HG03521 (cell line): ENCODE measurements at regions not wholly inside any gene's neighbourhood (a gene's known extent, or its start where the extent isn't known, plus 50 kb on each side); places are given as distances from the start of the nearest gene placed in this dataset.

Experiments used
- ATAC-seq: cut with Tn5 transposase; IDR thresholded peaks from one replicate; pipeline ENCODE4 v1.9.1; 2021; ENCODE audit warnings: mild to moderate bottlenecking, moderate library complexity; ENCODE audit not compliant: unreplicated experiment

DNA sequence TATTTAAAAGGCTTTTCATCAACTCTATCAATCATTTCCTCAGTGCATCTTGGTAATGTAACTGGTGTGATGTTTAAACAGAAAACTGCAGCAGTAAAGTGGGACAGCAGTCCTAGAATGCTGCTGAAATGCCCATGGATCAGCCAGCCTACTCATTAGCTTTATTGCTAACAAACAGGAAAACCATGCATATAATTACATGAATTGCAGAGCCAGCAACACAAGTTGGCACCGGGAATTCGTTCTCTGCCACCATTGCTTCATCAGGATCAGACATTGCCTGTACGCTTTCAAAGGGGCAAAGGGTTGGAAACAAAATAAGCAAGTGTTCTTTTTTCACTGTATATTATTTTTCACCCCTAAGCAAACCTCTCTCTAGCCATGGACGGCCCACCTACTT is 276.2 kb upstream of the LRRC7 start:
- no peak for ATAC-seq

DNA sequence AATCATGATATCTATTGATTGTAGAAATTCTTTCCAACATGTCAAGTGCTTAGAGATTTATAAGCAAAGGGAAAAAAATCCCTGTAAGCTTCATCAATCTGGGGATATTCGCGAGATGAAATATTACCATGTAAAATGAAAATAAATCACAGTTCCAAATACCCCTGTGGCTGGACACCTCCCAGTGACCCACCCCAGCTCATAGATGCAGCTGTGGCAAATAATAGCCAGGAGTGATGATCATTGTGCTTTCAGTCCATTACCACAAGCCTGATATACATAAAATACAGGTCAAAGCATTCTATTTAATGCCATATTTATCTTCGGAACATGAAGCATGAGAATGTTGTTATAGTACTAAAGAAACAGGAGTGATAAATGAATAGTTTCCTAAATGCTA is 274.9 kb upstream of the LRRC7 start:
- no peak for ATAC-seq

DNA sequence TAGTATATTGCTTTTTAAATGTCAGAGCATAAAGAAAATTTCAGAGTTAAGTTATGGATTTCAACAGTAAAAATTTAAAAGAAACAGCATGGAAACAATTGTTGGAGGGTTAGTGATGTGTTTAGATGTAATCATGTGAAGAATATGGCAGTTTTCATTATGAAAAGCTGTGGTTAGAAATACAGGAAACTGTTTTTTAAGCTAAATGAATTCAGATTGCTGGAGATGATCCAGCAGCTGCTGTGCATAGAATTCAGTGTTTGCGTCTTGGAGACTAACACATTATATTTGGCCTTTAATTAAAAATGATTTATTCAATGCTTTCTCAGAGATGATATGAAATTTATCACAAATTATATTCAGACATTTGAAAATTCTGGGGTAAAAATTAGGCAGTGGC is 273.6 kb upstream of the LRRC7 start:
- ATAC-seq, result no peak

DNA sequence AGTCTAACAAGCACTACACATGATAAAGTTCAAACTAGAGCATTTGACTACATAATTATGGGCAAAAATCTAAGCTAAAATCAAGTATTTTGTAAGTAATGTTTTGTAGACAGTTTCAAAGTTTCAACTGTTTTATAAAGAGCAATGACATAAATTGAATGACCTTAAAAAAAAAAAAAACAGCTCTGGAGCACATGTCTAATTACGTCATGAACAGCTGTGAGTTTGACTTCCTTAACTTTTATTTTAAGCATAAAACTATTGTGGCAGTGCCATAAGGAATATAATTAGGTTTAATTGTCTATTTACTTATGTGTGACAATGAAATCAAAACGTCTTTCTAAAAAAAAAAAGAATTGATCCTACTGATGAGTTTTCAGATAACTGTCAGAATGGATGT is 272.5 kb upstream of the LRRC7 start:
- no peak for ATAC-seq

DNA sequence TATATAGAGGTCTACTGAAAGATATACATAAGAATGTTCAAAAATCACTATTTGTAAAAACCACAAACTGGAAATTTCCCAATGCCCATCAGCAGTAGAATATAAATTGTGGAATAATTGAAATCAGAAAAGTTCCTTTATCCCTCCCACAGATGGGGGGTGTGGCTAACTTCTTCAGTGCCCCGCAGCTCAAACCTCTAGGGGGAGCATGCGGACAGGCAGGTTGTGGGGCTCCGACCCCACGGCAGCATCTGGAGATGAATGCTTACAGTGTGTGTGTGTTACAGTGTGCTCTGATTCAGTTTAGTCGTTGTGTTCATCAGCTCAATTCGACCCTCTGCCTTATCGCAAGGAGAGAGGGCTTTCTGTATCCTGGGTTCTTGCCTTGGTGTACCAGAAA is 262.1 kb upstream of the LRRC7 start:
- ATAC-seq, result no peak

DNA sequence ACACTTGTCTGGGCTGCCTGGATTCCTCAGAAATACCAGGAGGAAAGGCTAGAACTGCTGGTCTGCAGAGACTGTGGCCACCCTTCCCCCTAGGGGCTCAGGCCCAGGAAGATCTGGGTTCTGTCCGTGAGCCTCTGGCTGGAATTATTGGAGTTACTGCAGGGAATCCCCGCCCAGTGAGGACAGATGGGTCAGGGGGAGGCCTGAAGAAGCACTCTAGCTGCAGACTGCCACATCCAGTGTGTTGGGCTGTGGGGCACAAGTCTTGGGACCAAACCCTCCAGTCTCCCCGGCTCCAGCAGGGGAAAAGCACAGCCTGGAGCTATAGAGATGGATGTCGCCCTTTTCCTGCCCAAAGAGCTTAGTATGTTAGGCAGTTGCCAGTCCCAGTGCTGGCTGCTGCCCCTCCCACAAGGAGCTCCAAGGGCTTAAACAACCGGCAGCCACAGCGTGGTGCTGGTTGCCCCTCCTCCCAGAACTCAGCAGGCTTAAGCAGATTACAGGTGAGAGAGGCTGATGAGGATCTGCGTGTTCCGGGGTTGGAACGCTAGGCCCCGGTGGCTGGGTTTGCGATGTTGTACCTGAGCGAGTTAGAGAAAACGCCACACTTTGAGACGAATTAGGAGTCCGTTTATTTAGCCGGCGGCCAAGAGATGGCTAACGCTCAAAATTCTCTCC is 255.5 kb upstream of the LRRC7 start:
- ATAC-seq, result no peak

DNA sequence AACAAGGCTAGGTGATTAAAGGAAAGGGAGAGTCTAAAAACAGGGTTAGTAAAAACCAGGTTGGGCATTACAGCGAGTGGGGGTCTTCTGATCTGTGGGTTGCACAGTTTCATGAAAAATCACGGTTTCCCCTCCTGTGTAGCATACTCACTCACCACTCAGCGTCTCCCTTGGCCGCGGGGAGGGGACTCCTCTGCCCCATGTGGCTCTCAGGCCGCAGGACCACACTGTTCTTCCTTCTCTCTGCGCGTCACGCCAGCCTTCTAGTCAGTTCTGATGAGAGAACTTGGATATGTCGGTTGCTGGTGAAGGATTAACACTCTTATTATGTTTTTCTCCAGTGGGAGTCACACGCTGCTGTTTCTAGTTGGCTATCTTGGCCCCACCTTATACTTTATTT is 254.6 kb upstream of the LRRC7 start:
- ATAC-seq, result no peak

DNA sequence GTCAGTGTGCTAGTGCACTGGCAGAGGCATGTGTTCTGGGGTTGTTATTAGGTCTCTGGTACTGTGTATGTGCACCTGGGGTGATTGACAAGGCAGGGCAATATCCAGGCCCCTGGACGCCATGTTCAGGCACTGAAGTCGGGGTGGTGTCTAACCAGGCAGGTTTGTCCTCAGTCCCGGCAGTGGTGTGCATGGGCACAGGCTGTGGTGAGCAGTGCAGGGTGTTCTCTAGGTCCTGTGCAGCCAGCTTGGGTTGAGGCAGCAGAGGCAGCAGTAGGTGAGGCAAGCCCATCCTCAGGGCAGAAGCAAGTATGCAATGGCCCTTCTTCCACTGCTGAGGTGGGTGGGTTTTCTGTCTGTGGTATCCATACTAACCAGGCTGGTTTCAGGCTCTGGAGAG is 252.3 kb upstream of the LRRC7 start:
- ATAC-seq, result no peak

DNA sequence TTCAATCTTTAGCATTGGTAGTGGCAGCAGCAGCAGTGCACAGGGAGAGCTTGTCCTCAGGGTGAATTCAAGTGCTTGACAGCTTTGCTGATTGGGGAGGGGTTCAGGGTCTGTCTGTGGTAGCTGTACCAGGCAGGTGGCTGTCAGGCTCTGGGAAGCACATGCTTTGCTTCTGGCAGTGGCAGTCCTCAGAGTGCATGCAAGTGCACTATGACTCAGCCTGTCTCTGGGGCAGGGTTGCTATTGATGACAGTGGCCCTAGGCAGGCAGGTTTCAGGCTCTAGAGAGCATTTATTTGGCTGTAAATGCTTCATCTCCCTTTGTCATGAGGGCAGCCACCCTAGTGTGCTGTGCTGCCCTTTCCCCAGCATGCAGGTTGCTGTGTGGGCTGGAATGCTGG is 251.9 kb upstream of the LRRC7 start:
- no peak for ATAC-seq

DNA sequence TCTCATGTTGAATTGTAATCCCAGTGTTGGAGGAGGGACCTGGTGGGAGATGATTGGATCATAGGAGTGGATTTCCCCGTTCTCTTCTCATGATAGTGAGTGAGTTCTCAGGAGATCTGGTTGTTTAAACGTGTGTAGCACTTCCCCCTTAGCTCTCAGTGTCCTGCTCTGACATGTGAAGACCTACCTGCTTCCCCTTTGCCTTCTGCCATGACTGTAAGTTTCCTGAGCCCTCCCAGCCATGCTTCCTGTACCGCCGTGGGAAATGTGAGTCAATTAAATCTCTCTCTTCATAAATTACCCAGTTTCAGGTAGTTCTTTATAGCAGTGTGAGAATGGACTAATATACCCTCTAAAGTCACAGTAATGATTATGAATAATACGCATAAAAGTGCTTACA is 248.4 kb upstream of the LRRC7 start:
- no peak for ATAC-seq

DNA sequence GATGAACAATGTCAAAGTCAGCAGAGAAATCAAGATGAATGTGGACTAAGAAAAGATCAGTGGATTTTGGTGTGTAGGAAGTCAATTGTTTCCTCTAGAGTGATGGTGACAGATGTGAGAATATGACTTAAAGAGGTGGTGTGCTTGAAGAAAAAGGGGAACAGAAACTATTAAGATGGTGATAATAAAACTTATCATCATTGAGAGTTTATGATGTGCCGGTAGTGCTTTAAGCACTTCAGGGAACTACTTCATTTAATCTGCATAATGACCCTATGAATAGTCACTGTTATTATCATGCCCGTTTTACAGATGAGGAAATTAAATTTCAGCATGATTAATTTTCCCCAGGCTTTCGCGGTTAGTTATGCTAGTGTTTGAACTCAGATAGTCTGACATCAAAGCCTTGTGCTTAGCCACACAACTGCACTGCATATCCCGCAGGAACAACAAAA is 246.9 kb upstream of the LRRC7 start:
- peak; percentile 50 for ATAC-seq

DNA sequence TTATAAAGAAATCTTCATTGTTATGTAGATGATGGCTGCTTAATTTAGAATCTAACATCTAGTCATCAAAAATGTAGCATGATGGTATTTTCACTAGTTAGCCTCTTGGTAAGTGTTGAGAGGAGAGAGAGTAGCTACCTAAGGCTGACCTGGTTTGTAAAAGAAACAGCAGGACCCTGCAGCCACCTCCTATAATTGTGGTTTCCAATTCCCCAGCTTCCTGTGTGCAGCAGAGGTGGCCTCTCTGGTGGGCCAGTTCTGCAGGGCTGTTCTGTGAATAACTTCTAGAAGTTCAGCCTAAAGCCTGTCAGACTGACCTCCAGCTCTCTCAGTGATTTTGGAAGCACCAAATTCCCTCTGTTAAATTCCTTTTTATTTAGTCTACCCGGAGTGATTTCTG is 246.4 kb upstream of the LRRC7 start:
- ATAC-seq, result no peak

DNA sequence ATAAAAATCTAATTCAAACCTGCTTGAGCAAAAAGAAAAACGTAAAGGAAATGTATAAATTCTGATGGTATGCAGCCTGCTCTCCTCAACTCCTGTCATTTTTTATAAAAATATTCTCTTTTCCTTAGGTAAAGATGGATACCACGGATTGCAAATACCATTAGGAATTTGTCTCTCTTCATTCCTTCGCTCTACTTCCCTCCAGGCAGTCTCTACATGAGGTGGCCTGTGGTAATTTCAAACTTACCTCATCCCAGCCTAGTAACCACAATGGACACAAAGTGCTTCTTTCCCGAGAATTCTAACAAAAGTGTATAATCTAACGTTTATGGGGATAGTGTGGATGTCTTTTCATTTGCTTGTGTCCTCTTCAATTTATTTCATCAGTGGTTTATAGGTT is 239.5 kb upstream of the LRRC7 start:
- no peak for ATAC-seq

DNA sequence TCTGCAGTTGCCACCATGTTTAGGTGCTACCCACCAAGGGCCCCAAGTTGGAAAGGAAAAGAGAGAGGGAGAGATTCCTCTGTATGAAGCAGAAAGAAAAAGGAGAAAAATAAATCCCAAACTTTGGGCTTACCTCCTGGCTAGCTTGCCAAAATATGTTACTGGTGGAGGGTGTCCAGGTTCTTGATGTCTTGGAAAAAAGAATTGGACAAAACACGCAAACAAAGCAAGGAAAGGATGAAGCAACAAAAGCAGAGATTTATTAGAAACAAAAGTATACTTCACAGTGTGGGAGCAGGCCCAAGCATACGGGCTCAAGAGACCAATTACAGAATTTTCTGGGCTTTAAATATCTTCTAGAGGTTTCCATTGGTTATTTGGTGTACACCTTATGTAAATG is 204.5 kb upstream of the LRRC7 start:
- no peak for ATAC-seq

DNA sequence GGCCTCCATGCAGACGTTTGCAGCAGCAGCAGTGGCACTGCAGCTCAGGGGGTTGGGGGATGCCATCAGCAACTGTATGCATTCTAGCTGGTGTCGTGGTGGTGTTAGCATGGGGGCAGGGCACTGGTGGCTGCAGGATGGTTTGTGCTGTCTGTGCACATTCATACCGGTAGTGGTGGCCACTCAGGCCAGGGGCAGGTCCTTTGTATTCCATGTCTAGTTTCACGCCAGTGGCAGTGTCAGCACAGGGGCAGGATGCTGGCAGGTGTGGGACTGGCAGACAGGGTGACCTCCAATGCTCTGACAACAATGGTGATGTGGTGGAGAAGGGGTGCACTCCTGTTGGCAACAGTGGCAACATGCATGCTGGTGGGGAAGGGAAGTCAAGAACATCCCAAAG is 194.2 kb upstream of the LRRC7 start:
- no peak for ATAC-seq

DNA sequence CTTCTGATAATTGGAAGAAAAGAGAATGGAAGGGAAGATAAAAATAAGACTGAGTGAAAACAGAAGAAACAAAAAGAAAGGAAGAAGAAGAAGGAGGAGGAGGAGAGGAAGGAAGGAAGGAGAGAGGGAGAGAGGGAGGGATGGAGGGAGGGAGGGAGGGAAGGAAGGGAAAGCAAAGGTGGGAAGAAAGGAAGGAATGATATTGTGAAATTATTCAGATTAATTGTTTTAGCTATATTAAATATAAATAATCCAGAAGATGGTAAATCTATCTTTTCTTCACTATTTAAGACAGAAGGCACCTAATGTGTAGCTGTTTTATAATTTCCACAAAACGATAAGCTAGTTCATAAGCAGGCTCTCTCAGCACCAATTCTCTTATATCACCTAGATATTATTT is 191.3 kb upstream of the LRRC7 start:
- no peak for ATAC-seq

DNA sequence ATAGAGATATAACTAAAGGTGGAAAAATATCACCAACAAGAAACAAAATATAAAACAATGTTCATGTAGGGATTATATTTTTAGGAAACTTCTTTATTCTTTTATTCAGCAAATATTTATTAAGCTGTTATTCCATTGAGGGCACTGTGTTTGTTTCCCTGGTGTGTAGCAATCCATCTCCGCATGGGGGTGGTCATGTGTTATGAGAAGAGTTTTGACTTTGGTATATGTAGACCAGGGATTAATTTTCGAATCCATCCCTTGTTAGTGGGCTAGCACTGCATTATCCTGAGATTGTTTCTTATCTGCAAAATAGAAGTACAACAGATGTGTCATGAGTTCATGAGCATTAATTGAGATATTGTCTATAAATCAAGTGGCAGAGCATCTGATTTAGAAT is 190.2 kb upstream of the LRRC7 start:
- ATAC-seq, result no peak

DNA sequence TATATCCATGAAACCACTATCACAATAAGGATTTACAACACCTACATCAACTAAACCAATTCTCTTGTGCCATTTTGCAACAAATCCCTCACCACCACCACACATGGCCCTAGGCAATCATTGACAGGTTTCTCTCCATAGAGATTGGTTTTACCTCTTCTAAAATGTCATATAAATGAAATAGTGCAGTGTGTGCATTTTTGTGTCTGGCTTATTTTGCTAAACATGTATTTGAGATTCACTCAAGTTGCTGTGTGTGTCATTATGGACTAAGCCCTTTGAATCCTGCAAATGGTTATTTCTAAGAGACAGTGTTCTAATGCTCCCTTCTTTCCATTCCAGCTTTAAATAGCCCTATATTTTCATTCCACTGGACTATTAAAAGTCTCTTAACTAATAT is 179.7 kb upstream of the LRRC7 start:
- ATAC-seq, result no peak

DNA sequence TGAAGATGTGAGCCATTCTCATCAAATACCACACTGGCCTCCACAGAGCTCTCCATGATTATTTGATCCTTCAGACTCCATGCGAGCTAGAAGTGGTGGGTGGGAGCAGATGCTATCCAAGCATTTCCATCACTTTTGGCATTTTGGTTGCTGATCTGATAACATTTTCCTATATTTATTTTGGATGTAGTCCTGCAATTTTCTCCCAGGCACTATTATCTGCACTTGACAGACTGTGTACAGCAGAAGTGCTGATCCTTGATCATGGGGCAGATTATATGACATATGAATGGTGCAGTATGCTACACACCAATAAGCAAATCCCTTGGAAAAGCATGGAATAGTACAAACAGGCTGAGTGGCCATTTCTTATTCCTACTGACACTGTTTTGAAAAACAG is 167.6 kb upstream of the LRRC7 start:
- ATAC-seq, result no peak

DNA sequence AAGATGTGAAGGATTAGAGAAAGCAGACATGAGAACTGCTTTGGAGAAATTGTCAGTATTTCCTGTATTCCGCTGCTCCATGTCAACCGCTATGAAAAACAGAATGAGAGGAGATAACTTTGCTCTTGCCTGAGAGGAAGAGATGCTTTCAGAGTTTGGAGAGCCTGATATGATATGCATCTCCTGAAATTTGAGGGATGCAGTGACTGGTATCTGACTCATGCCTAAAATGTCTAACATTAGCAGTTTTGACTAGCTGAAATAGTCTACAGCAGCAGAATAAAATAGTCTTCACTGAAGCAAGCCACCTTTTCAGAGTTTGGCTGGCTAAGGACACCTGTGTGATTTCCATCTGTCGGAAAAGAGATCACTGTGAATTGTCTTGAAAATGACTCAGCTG is 165.8 kb upstream of the LRRC7 start:
- no peak for ATAC-seq

DNA sequence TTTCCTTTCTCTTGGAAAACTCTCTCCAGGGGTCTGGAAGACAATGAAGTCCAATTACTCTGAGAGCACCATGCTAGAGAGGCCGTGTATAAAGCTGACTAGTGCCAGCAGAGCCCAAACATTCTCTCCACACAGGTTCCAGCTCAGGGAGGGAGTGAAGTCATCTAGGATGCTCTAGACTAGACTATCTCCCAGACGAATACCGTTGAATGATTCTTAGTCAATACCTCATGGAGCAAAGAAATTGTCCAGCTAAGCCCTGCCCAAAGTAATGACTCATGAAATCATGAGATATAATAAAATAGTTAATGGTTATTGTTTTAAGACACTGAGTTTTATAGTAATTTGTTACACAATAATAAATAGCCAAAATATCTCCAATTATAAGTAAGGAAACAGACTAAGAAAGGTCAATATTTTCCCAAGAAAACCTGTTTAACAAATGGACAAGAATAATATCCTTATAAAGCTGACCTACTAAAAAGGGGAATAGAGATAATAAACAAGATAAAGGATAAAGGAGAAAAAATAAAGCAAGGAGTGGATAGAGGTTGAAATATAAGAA is 163.9 kb upstream of the LRRC7 start:
- ATAC-seq, result no peak

DNA sequence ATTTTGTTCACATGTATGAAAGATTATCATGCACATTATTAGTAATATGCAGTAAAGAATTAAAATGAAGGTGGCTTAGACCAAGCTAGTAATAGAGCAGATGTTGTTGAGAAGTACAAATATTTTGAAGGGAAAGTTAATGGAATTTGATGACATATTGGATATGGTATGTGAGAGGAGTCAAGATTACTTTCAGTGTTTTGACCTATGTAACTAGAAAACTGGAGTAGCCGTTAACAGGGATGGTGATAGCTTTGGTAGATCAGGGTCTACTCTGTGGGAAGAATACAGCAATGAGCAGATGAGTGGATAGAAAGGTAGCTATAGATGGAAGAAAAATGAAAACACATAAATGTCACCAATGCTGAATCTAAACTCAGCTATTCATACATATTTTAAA is 163.2 kb upstream of the LRRC7 start:
- ATAC-seq, result no peak

DNA sequence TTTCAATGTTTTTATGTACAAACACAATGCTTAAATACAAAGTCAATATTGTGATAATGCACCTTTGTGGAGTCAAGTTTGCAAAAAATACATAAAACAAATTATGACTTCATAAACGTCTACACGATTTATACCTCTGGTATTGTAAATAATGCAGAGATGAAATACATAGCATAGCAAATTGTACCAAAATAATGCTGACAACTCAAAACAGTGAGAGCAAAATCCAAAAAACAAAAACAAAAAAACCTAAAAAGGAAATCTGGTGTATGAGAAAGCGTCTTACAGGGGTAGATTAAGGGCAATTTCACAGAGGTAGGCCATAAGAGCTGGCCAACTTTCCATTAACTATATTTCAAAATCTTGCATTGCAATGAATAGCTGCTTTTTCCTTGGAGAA is 161.5 kb upstream of the LRRC7 start:
- no peak for ATAC-seq
